K562 (cell line): ENCODE measurements at regions not wholly inside any gene's neighbourhood (a gene's known extent, or its start where the extent isn't known, plus 50 kb on each side); places are given as distances from the start of the nearest gene placed in this dataset.

Experiments
- DACH1 ChIP-seq: fragments of 450-650 bp; IDR thresholded peaks from 2 replicates; pipeline ENCODE4 v1.6.1; 2018; ENCODE audit not compliant: partially characterized antibody
- FOXK1 ChIP-seq: sonication (generic); formaldehyde crosslinking; IDR thresholded peaks from 2 replicates; pipeline ENCODE4 v1.8.0; 2022; ENCODE audit warnings: missing genetic modification reagents, mild to moderate bottlenecking, borderline replicate concordance
- GABPA ChIP-seq: fragments of 200-800 bp; sonication (Bioruptor generic); conservative IDR thresholded peaks from 2 replicates; pipeline ENCODE4 v1.6.1; 2016; ENCODE audit warnings: low read depth, missing genetic modification characterization, missing compliant biosample characterization
- MECOM ChIP-seq: fragments of 250-450 bp; sonication (Bioruptor Pico); IDR thresholded peaks from 2 replicates; pipeline ENCODE4 v1.8.0; 2022; ENCODE audit warnings: inconsistent platforms
- RBBP5 ChIP-seq: fragments of 200-600 bp; sonication (generic); IDR thresholded peaks from 2 replicates; pipeline ENCODE4 v1.6.1; 2012; ENCODE audit warnings: borderline replicate concordance, mild to moderate bottlenecking, low read length, control low read depth, inconsistent platforms; ENCODE audit not compliant: insufficient read depth, poor library complexity, severe bottlenecking
- RBM25 ChIP-seq: fragments of 200-400 bp; formaldehyde crosslinking; IDR thresholded peaks from 2 replicates; pipeline ENCODE4 v1.6.1; 2018; ENCODE audit warnings: low read length, low read depth, moderate library complexity; ENCODE audit not compliant: severe bottlenecking
- SIN3B ChIP-seq: fragments of 450-650 bp; IDR thresholded peaks from 2 replicates; pipeline ENCODE4 v1.6.1; 2017; ENCODE audit warnings: low read depth, mild to moderate bottlenecking, moderate library complexity
- SMARCC2 ChIP-seq: fragments of 450-650 bp; IDR thresholded peaks from 2 replicates; pipeline ENCODE4 v1.6.1; 2017; ENCODE audit warnings: antibody characterized with exemption, moderate library complexity, mild to moderate bottlenecking, low read depth
- TSC22D4 ChIP-seq: fragments of 450-650 bp; IDR thresholded peaks from 2 replicates; pipeline ENCODE4 v1.6.1; 2016; ENCODE audit warnings: missing genetic modification characterization, missing biosample characterization, control low read depth
- ZNF175 ChIP-seq: fragments of 200-800 bp; sonication (Bioruptor generic); IDR thresholded peaks from 2 replicates; pipeline ENCODE4 v1.6.1; 2016; ENCODE audit warnings: low read depth, mild to moderate bottlenecking, missing genetic modification characterization, missing compliant biosample characterization
- TF ChIP-seq, protein P1 (sequence below): fragments of 450-650 bp; IDR thresholded peaks from 2 replicates; pipeline ENCODE4 v1.7.0; 2016; ENCODE audit warnings: borderline replicate concordance
- TF ChIP-seq, protein P2 (sequence below): sonication (generic); formaldehyde crosslinking; IDR thresholded peaks from 2 replicates; pipeline ENCODE4 v1.8.0; 2022; ENCODE audit warnings: mild to moderate bottlenecking, missing genetic modification reagents
- TF ChIP-seq, protein P3 (sequence below): fragments of 250-450 bp; sonication (Bioruptor Pico); IDR thresholded peaks from 2 replicates; pipeline ENCODE4 v1.8.0; 2021; ENCODE audit warnings: moderate library complexity, mild to moderate bottlenecking, inconsistent platforms
- TF ChIP-seq, protein P4 (sequence below): fragments of 450-650 bp; IDR thresholded peaks from 2 replicates; pipeline ENCODE4 v1.6.1; 2016
- TF ChIP-seq, protein P5 (sequence below): fragments of 450-650 bp; conservative IDR thresholded peaks from 2 replicates; pipeline ENCODE4 v1.6.1; 2016; ENCODE audit warnings: missing genetic modification characterization, low read depth, mild to moderate bottlenecking, control low read depth, missing compliant biosample characterization

DNA sequence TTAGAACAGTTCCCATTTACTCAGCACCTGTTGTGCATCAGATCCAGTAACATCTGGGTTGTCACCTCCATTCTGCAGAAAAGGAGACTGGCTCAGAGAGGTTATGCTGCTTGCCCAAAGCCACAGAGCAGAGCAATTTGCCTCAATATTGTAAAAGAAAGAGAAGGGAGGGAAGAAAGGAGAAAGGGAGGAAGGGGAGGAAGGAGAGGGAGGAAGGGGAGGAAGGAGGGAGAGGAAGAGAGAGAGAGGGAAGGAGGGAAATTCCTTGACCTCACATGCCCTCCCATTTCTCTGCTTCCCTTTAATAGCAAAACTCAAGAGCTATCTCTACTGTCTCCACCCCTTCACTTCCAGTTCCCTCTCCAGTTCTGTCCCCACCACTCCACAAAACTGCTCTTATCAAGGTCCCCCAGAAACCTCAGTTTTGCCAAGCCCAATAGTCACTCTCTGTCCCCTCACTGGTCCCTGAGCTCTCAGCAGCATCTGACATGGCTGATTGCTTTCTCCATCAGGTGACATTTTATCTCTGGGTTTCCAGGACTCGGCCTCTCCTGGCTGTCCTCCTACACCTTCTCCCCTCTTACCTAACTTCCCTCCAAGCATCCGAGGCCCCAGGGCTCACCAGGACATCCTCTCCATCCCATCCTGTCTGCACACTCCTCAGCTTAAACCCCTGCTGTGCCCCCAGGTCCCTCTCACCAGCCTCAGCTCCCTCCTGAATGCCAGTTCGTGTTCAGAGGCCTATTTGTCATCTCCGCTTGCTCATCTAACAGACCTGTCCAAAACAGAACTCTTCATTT is 104.7 kb upstream of the LINGO1 start (continued):
- TF ChIP-seq, protein P1, sequence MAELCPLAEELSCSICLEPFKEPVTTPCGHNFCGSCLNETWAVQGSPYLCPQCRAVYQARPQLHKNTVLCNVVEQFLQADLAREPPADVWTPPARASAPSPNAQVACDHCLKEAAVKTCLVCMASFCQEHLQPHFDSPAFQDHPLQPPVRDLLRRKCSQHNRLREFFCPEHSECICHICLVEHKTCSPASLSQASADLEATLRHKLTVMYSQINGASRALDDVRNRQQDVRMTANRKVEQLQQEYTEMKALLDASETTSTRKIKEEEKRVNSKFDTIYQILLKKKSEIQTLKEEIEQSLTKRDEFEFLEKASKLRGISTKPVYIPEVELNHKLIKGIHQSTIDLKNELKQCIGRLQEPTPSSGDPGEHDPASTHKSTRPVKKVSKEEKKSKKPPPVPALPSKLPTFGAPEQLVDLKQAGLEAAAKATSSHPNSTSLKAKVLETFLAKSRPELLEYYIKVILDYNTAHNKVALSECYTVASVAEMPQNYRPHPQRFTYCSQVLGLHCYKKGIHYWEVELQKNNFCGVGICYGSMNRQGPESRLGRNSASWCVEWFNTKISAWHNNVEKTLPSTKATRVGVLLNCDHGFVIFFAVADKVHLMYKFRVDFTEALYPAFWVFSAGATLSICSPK: peak; percentile 21; the same call in 1 of the 2 replicates
- TF ChIP-seq, protein P2, sequence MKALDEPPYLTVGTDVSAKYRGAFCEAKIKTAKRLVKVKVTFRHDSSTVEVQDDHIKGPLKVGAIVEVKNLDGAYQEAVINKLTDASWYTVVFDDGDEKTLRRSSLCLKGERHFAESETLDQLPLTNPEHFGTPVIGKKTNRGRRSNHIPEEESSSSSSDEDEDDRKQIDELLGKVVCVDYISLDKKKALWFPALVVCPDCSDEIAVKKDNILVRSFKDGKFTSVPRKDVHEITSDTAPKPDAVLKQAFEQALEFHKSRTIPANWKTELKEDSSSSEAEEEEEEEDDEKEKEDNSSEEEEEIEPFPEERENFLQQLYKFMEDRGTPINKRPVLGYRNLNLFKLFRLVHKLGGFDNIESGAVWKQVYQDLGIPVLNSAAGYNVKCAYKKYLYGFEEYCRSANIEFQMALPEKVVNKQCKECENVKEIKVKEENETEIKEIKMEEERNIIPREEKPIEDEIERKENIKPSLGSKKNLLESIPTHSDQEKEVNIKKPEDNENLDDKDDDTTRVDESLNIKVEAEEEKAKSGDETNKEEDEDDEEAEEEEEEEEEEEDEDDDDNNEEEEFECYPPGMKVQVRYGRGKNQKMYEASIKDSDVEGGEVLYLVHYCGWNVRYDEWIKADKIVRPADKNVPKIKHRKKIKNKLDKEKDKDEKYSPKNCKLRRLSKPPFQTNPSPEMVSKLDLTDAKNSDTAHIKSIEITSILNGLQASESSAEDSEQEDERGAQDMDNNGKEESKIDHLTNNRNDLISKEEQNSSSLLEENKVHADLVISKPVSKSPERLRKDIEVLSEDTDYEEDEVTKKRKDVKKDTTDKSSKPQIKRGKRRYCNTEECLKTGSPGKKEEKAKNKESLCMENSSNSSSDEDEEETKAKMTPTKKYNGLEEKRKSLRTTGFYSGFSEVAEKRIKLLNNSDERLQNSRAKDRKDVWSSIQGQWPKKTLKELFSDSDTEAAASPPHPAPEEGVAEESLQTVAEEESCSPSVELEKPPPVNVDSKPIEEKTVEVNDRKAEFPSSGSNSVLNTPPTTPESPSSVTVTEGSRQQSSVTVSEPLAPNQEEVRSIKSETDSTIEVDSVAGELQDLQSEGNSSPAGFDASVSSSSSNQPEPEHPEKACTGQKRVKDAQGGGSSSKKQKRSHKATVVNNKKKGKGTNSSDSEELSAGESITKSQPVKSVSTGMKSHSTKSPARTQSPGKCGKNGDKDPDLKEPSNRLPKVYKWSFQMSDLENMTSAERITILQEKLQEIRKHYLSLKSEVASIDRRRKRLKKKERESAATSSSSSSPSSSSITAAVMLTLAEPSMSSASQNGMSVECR: 0 out of 2 replicates have a peak, but pooled peaks have one; percentile 40
- TF ChIP-seq, protein P3, sequence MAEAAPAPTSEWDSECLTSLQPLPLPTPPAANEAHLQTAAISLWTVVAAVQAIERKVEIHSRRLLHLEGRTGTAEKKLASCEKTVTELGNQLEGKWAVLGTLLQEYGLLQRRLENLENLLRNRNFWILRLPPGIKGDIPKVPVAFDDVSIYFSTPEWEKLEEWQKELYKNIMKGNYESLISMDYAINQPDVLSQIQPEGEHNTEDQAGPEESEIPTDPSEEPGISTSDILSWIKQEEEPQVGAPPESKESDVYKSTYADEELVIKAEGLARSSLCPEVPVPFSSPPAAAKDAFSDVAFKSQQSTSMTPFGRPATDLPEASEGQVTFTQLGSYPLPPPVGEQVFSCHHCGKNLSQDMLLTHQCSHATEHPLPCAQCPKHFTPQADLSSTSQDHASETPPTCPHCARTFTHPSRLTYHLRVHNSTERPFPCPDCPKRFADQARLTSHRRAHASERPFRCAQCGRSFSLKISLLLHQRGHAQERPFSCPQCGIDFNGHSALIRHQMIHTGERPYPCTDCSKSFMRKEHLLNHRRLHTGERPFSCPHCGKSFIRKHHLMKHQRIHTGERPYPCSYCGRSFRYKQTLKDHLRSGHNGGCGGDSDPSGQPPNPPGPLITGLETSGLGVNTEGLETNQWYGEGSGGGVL (CRISPR knock-in tag): no peak
- TF ChIP-seq, protein P4, sequence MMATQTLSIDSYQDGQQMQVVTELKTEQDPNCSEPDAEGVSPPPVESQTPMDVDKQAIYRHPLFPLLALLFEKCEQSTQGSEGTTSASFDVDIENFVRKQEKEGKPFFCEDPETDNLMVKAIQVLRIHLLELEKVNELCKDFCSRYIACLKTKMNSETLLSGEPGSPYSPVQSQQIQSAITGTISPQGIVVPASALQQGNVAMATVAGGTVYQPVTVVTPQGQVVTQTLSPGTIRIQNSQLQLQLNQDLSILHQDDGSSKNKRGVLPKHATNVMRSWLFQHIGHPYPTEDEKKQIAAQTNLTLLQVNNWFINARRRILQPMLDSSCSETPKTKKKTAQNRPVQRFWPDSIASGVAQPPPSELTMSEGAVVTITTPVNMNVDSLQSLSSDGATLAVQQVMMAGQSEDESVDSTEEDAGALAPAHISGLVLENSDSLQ: peak; percentile 77
- TF ChIP-seq, protein P5, sequence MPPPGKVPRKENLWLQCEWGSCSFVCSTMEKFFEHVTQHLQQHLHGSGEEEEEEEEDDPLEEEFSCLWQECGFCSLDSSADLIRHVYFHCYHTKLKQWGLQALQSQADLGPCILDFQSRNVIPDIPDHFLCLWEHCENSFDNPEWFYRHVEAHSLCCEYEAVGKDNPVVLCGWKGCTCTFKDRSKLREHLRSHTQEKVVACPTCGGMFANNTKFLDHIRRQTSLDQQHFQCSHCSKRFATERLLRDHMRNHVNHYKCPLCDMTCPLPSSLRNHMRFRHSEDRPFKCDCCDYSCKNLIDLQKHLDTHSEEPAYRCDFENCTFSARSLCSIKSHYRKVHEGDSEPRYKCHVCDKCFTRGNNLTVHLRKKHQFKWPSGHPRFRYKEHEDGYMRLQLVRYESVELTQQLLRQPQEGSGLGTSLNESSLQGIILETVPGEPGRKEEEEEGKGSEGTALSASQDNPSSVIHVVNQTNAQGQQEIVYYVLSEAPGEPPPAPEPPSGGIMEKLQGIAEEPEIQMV (tag): peak; percentile 99
- TF ChIP-seq GABPA (tag) (0 out of 2 replicates have a peak, but pooled peaks have one; percentile 17), DACH1 (peak; percentile 41), TSC22D4 (tag) (no peak), RBBP5 (peak; percentile 74), SMARCC2 (peak; percentile 85), ZNF175 (0 out of 2 replicates have a peak, but pooled peaks have one; percentile 39), FOXK1 (CRISPR knock-in tag) (no peak), SIN3B (no peak), MECOM (CRISPR knock-in tag) (no peak; the same call in 1 of the 2 replicates), RBM25 (peak; percentile 97)
